ENCODE measurements at regions not wholly inside any gene's neighbourhood (a gene's known extent, or its start where the extent isn't known, plus 50 kb on each side); places are given as distances from the start of the nearest gene placed in this dataset.

GRCh38 chr11:26014456-26015115 is 317.3 kb upstream of the ANO3 start:
- Mint-ChIP-seq H3K9me3 (peaks cover 4% of the 10 kb centered on the region), H3K36me3 (no peaks in the 10 kb centered on the region), H3K27ac (no peak overlapping the region), H3K4me1 (peaks cover 23% of the 10 kb centered on the region), H3K4me3 (no peak overlapping the region), H3K27me3 (ENCODE audit: low read depth) (no peaks in the 10 kb centered on the region)
- no peak for DNase-seq (ENCODE audit: low spot score in 2 of 2, unreplicated experiment in 2 of 2)
- TF ChIP-seq CTCF (IDR thresholded peaks at IDR 0.05; ENCODE audit: unreplicated experiment), result no peak

GRCh38 chr11:26017322-26017860 is 314.5 kb upstream of the ANO3 start:
- H3K27ac Mint-ChIP-seq, result no peak overlapping the region
- no peaks in the 10 kb centered on the region for H3K27me3 Mint-ChIP-seq (ENCODE audit: low read depth)
- no peak for TF ChIP-seq CTCF (IDR thresholded peaks at IDR 0.05; ENCODE audit: unreplicated experiment)
- H3K4me1 Mint-ChIP-seq, result peaks cover 26% of the 10 kb centered on the region
- H3K36me3 Mint-ChIP-seq, result no peaks in the 10 kb centered on the region
- H3K4me3 Mint-ChIP-seq, result no peak overlapping the region
- DNase-seq (ENCODE audit: low spot score in 2 of 2, unreplicated experiment in 2 of 2), result no peak
- H3K9me3 Mint-ChIP-seq, result peaks cover 4% of the 10 kb centered on the region

- Mint-ChIP-seq H3K27ac (peak overlapping the region; percentile 25), H3K36me3 (no peaks in the 10 kb centered on the region), H3K9me3 (peaks cover 4% of the 10 kb centered on the region), H3K4me1 (peaks cover 29% of the 10 kb centered on the region), H3K27me3 (ENCODE audit: low read depth) (no peaks in the 10 kb centered on the region), H3K4me3 (no peak overlapping the region)
- no peak for DNase-seq (ENCODE audit: low spot score in 2 of 2, unreplicated experiment in 2 of 2)
- no peak for TF ChIP-seq CTCF (IDR thresholded peaks at IDR 0.05; ENCODE audit: unreplicated experiment)
These were observed 314.0 kb upstream of the ANO3 start for GRCh38 chr11:26017903-26018302.

- H3K27ac Mint-ChIP-seq, result no peak overlapping the region
- no peak for TF ChIP-seq CTCF (IDR thresholded peaks at IDR 0.05; ENCODE audit: unreplicated experiment)
- H3K27me3 Mint-ChIP-seq (ENCODE audit: low read depth), result no peaks in the 10 kb centered on the region
- H3K36me3 Mint-ChIP-seq, result no peaks in the 10 kb centered on the region
- no peak overlapping the region for H3K4me3 Mint-ChIP-seq
- no peak for DNase-seq (ENCODE audit: low spot score in 2 of 2, unreplicated experiment in 2 of 2)
- H3K4me1 Mint-ChIP-seq, result peaks cover 33% of the 10 kb centered on the region
- peaks cover 4% of the 10 kb centered on the region for H3K9me3 Mint-ChIP-seq
These were observed 313.6 kb upstream of the ANO3 start for GRCh38 chr11:26018336-26018735.

- H3K27ac Mint-ChIP-seq, result no peak overlapping the region
- no peak overlapping the region for H3K4me3 Mint-ChIP-seq
These were observed 312.5 kb upstream of the ANO3 start for GRCh38 chr11:26019386-26019785.

More at GRCh38 chr11:26019386-26019785, 312.5 kb upstream of the ANO3 start:
- no peak for TF ChIP-seq CTCF (IDR thresholded peaks at IDR 0.05; ENCODE audit: unreplicated experiment)
- Mint-ChIP-seq H3K27me3 (ENCODE audit: low read depth) (no peaks in the 10 kb centered on the region), H3K9me3 (peaks cover 4% of the 10 kb centered on the region), H3K36me3 (no peaks in the 10 kb centered on the region), H3K4me1 (peaks cover 40% of the 10 kb centered on the region)
- DNase-seq (ENCODE audit: low spot score in 2 of 2, unreplicated experiment in 2 of 2), result no peak
